ENCODE measurements at regions not wholly inside any gene's neighbourhood (a gene's known extent, or its start where the extent isn't known, plus 50 kb on each side); places are given as distances from the start of the nearest gene placed in this dataset.
"Not testable (repeated sequence)": the region's sequence is repeated elsewhere in the genome, so short reads cannot be mapped to it uniquely, and the experiment has no call there.

DNA sequence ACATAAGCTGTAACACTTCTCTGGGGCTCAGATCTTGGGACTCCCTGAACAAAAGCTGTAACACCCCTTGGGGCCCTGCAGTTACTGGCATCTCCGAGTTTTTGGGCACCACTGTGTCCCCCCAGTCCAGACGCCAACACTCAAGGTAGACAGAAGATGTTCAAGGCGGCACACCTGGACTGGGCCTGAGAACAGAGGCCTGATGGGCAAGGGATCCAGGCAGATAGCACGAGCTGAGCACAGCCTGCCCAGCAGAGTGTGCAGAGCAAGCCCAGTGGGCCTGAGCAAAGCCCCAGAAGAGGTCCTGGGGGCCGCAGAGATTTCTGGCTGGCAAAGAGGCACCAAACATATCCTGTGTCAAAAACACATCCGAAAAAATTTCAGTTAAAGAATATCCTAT is 1163.3 kb upstream of the PRR20A start:
- DNase-seq (ENCODE audit: low read depth): no peak

- no peak for DNase-seq (ENCODE audit: low read depth)
Observed at GRCh38 chr13:55981381-55981780, 1159.3 kb upstream of the PRR20A start.

GRCh38 chr13:55984026-55984425 is 1156.7 kb upstream of the PRR20A start:
- DNase-seq (ENCODE audit: low read depth): not testable (repeated sequence)

DNA sequence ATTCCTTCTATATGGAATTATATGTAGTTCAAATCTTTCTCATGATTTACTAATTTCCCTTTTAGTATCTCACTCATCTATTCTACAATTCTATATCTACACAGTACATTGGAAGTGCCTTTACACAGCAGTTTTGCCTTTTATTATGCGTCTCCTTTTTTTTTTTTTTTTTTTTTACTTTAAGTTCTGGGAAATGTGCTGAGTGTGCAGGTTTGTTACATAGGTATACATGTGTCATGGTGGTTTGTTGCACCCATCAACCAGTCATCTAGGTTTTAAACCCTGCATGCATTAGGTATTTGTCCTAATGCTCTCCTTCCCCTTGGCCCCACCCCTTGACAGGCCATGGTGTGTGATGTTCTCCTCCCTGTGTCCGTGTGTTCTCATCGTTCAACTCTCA is 1150.1 kb upstream of the PRR20A start:
- DNase-seq (ENCODE audit: low read depth): no peak

DNA sequence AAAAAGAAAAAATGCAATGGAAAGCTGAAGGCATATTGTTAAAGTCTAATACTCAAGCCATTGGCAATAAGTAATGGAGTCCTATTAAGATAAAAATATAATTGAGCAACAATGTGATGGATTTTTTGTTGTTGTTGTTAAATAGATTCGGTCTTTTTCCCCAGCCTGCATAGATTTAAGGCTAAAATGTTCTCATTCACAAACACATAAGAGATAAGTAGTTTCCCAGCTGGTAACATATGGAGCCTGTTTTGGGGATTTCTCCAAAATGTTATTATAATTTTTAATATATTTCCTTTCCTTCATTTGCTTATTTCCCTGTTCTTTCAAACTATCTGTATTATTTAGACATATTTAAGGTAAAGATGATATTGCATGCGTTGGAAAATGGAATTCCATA is 1149.1 kb upstream of the PRR20A start:
- DNase-seq (ENCODE audit: low read depth): no peak

- DNase-seq (ENCODE audit: low read depth): no peak
Observed at GRCh38 chr13:55992145-55992544, 1148.6 kb upstream of the PRR20A start.

DNA sequence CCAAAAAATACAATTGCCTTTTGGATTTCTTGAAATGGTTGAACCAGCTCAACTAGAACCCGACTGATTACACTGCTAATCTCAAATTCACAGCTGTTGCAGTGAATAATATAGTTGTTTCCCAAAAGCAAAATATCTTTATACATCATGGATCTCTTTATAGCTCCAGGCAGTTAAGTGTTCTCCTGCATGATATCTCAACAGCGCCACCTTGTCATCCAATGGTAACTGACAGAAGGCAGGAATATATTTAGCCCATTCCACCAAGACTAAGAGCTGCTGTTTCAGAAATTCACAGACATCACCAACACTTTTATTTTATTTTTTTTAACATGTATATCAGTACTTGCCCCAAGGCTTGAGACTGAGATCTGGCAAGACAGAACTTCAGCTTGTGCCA is 1141.0 kb upstream of the PRR20A start:
- DNase-seq (ENCODE audit: low read depth): no peak

DNA sequence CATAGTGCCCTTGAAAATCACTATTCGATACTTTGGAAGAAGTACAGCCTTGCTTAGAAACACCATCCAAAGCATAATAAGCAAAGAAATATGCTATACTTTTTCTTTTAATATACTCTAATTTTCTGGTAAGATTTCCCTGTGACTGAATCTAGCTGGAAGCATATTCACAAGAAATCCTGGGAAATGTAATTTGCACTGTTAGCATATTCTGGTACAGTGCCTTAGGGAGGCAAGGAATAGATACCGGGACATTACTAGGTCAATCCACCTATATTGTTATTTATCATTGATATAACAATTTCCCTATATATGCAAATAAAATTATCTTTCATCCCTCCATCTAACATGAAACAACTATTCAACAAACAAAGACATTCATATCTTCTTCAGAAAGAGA is 1131.3 kb upstream of the PRR20A start:
- no peak for DNase-seq (ENCODE audit: low read depth)

DNA sequence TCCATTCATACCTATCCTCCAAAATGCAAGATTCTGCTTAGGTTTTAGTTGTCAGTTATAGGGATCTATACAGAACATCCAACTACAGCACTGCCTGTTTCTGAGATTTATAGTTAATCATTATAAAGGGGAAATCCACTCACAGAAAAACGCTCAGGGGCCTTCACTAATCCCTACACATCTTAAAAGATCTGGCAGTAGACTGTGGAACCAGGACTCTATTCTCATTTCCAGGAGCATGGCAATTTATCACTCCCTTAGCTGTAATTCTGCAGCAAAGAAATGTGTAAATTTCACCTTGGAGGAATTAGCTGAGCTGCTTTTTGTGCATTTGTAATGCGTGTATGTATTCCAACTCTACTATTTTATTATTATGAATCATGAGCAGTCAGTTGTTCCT is 1128.1 kb upstream of the PRR20A start:
- no peak for DNase-seq (ENCODE audit: low read depth)

- DNase-seq (ENCODE audit: low read depth): no peak
Observed at GRCh38 chr13:56015919-56016318, 1124.8 kb upstream of the PRR20A start.

DNA sequence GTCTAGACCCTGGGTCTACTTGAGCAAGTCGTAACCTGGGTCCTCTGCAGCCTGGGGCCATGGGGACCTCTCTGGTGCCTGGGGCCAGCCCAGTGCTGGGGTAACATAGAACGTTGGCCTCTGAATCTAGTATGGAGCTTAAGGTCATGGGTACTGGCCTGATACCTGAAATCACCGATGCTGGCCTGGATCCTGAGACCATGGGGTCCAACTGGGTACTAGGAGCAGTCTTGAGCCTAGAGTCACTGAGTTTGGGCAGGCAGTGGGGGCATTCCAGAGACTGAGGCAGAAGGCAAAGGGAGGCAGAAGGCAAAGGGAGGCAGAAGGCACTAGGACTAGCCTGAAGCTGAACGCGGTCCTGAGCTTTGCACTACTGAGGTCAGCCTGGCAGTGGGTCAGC is 1121.1 kb upstream of the PRR20A start:
- DNase-seq (ENCODE audit: low read depth): no peak

DNA sequence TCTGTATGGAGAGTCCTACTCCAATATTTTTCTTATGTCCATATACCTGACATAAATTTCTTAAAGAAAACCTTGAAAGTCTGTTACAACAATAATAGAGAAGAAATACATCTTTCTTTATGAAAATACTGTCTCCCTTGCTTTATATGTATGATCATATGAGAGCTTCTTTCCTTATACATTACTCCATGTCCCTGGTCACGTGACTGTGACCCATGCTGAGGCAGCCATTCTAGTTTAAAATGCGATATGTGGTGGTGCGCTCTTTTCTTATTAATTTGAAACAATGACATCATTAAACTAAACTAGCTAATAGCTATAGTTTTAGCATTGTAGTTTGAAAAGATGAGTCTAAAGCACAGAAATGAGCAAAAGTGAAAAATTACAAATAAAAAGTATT is 1120.3 kb upstream of the PRR20A start:
- no peak for DNase-seq (ENCODE audit: low read depth)

- DNase-seq (ENCODE audit: low read depth): no peak
Observed at GRCh38 chr13:56039992-56040391, 1100.7 kb upstream of the PRR20A start.

GRCh38 chr13:56066321-56066720 is 1074.4 kb upstream of the PRR20A start:
- no peak for DNase-seq (ENCODE audit: low read depth)

DNA sequence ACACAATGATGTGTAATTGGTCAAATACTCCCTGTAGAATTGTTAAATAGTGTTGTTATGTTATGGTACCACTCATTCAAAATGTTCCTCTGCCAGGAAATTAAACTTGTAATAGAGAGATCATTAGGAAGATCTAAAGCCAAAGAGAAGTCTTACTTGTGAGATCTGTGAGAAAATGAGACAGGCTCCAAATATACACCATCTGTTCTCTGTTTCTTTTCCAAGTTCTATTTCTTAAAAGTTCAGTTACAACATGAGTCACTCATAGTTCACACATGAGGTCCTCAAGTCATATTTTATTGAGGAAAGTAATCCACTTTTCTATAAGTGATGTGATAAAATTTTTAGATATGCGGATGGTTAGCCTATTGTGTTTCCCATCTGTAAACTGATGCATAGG is 1038.1 kb upstream of the PRR20A start:
- DNase-seq (ENCODE audit: low read depth): no peak

DNA sequence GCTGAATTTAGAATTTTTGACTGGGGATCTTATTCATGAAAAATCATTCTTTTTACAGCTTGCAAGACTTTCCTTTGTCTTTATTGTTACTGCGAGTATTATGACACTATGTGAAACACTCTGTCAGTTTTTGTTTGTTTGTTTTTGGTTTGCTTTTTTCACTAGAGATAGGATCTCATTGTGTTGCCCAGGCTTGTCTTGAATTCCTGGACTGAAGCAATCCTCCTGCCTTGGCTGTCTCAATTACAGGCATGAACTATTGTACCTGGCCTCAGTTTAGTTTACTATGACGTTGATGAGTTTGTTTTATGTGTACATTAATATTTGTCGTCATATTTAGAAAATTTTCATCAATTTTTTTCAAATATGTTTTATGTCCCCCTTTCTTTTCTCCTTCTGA is 1030.0 kb upstream of the PRR20A start:
- no peak for DNase-seq (ENCODE audit: low read depth)

DNA sequence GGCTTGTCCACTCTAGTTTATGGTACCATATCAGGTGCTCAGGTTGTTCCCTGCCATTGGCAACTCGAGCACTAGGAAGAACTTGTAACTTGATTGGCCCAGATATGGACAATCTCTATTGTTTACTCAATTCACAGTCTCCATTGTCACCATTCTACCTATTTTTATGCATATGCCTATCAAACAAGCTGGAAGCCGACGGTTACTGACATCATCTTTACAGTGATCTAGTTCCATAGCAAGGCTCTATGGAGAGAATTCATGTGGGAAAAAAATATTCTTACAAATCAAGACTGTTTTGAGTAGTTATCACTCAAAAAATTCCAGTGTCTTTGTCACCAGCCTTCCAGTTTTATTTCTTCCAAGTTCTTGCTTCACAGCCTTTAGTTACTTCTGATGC is 1006.2 kb upstream of the PRR20A start:
- no peak for DNase-seq (ENCODE audit: low read depth)

DNA sequence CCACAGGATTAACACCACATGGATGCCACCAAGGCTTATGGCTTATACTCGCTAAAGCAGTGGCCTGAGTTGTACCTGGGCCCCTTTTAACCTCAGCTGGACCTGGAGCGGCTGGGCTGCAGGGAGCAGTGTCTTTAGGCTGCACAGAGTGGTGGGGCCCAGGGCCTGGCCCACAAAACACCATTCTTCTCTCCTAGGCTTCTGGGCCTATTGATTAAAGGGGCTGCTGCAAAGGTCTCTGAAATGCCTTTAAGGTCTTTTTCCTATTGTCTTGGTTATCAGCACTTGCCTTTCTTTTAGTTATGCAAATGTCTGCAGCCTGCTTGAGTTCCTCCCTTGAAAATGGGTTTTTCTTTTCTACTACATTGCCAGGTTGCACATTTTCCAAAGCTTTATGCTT is 973.9 kb upstream of the PRR20A start:
- no peak for DNase-seq (ENCODE audit: low read depth)

DNA sequence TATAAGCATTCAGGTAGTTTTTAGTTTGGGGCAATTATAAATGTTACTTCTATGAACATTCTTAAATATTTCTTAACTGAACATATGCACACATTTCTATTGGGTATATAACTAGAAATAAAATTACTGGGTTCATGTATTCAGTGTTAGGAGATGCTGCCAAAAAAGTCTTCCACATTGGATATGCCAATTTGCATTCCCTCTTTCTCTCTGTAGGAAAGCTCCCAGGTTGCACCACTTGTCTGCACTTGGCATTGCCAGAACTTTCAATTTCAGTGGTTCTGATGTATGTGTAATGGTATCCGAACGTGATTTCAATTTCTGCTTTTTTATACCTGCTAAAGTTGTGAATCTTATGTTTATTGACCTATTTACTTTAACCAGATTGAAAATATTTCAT is 972.1 kb upstream of the PRR20A start:
- DNase-seq (ENCODE audit: low read depth): no peak

- DNase-seq (ENCODE audit: low read depth): no peak
Observed at GRCh38 chr13:56173346-56173745, 967.4 kb upstream of the PRR20A start.

- no peak for DNase-seq (ENCODE audit: low read depth)
Observed at GRCh38 chr13:56182598-56182997, 958.1 kb upstream of the PRR20A start.

GRCh38 chr13:56187331-56187730 is 953.4 kb upstream of the PRR20A start:
- no peak for DNase-seq (ENCODE audit: low read depth)

DNA sequence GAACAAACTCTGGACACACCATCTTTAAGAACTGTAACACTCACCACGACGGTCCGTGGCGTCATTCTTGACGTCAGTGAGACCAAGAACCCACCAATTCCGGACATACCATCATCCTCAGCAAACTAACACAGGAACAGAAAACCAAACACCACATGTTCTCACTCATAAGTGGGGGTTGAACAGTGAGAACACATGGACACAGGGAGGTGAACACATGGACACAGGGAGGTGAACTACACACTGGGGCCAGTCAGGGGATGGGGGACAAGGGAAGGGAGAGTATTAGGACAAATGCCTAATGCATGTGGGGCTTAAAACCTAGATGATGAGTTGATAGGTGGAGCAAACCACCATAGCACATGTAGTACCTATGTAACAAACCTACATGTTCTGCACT is 952.1 kb upstream of the PRR20A start:
- not testable (repeated sequence) for DNase-seq (ENCODE audit: low read depth)

GRCh38 chr13:56189439-56189838 is 951.3 kb upstream of the PRR20A start:
- DNase-seq (ENCODE audit: low read depth): no peak

DNA sequence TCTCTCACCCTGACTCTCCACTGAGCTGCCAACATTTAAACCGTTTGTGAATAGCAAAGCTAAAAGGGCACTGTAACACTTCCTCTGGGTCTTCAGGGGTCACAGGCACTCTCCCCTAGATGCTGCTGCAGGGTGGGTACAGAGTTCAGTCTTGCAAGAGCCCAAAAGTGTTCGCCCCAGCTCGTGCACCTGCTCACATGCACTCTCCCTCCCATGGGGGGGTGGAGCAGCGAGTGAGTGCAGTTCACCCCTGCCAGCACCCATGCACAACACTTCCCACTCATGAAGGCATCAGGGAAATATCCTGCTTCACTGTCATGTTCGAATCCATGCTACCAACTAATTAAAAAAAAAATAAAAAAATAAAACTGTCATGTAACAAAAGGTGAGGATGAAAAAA is 950.7 kb upstream of the PRR20A start:
- no peak for DNase-seq (ENCODE audit: low read depth)
